ENCODE measurements at regions not wholly inside any gene's neighbourhood (a gene's known extent, or its start where the extent isn't known, plus 50 kb on each side); places are given as distances from the start of the nearest gene placed in this dataset.
"Not testable (repeated sequence)": the region's sequence is repeated elsewhere in the genome, so short reads cannot be mapped to it uniquely, and the experiment has no call there.

DNA sequence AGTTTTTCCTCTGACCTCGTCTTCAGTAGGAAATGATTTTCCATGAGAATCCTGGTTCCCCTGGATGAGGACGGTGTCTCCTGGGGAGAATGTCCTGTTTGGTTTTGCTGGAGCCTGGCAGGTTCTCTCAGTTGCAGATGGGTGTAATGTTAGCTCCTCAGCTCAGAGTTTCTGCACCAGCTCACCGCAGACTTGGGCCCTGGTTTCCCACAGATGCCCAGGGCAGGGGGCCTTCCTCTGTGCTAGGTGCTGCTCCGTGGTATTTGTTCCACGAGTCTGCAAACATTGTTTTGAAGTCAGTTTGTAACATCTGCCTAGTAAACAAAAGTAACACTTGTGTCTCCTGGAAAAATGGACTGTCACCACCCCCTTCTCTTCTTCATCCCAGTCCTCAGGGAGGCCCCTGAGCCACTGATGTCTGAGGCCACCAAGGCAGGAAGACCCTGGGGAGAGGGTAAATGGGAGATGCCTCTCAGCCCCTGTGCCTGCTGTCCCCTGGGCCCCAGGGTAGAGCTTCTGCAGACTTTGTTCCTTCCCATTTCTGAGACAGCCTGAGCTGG is 67.3 kb upstream of the ANTXRL start:
- not testable (repeated sequence) for TF ChIP-seq EZH2phosphoT487 (IDR thresholded peaks at IDR 0.05; ENCODE audit: low read depth)
- TF ChIP-seq, protein P1, sequence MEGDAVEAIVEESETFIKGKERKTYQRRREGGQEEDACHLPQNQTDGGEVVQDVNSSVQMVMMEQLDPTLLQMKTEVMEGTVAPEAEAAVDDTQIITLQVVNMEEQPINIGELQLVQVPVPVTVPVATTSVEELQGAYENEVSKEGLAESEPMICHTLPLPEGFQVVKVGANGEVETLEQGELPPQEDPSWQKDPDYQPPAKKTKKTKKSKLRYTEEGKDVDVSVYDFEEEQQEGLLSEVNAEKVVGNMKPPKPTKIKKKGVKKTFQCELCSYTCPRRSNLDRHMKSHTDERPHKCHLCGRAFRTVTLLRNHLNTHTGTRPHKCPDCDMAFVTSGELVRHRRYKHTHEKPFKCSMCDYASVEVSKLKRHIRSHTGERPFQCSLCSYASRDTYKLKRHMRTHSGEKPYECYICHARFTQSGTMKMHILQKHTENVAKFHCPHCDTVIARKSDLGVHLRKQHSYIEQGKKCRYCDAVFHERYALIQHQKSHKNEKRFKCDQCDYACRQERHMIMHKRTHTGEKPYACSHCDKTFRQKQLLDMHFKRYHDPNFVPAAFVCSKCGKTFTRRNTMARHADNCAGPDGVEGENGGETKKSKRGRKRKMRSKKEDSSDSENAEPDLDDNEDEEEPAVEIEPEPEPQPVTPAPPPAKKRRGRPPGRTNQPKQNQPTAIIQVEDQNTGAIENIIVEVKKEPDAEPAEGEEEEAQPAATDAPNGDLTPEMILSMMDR (IDR thresholded peaks at IDR 0.05; ENCODE audit: low read depth, low read length), result not testable (repeated sequence)
